GM20000 (cell line): ENCODE measurements at regions not wholly inside any gene's neighbourhood (a gene's known extent, or its start where the extent isn't known, plus 50 kb on each side); places are given as distances from the start of the nearest gene placed in this dataset.

Source experiments
- DNase-seq: peaks from one replicate; pipeline ENCODE4 v3.0.0; 2012; ENCODE audit warnings: low spot score
- CTCF ChIP-seq: IDR thresholded peaks from 2 replicates; pipeline ENCODE4 v1.5.1; 2012; ENCODE audit warnings: mild to moderate bottlenecking, control low read depth; ENCODE audit errors: extremely low read depth, missing control alignments

GRCh38 chr3:43909149-43909548 lies 218.4 kb downstream of the ABHD5 start:
- no peak for TF ChIP-seq CTCF
- DNase-seq = no peak

- no peak for TF ChIP-seq CTCF
- no peak for DNase-seq
These were observed 220.0 kb downstream of the ABHD5 start for GRCh38 chr3:43910750-43911149.

GRCh38 chr3:43913036-43913948 lies 222.6 kb downstream of the ABHD5 start:
- no peak for DNase-seq
- TF ChIP-seq CTCF = no peak

- TF ChIP-seq CTCF = no peak
- DNase-seq = no peak
These were observed 223.5 kb downstream of the ABHD5 start for GRCh38 chr3:43914269-43914668.

GRCh38 chr3:43915546-43915945 lies 224.8 kb downstream of the ABHD5 start:
- no peak for DNase-seq
- no peak for TF ChIP-seq CTCF

GRCh38 chr3:43917361-43917760 lies 226.6 kb downstream of the ABHD5 start:
- no peak for TF ChIP-seq CTCF
- no peak for DNase-seq

GRCh38 chr3:43919029-43919428 lies 228.3 kb downstream of the ABHD5 start:
- TF ChIP-seq CTCF = no peak
- DNase-seq = no peak
